Muscle layer of colon (tissue), 2 donors: ENCODE measurements at regions not wholly inside any gene's neighbourhood (a gene's known extent, or its start where the extent isn't known, plus 50 kb on each side); places are given as distances from the start of the nearest gene placed in this dataset.

Source experiments
- H3K27ac ChIP-seq: one replicate; pipeline ENCODE4 v1.7.0; 2013; ENCODE audit warnings: low read depth, mild to moderate bottlenecking, low read length, moderate library complexity
- H3K27me3 ChIP-seq, 2 donors: one replicate each; pipeline ENCODE4 v1.7.0; 2013; ENCODE audit warnings: low read length in 2 of 2, mild to moderate bottlenecking in 2 of 2; ENCODE audit not compliant: insufficient read depth in 2 of 2, control insufficient read depth in 1 of 2
- H3K36me3 ChIP-seq: one replicate; pipeline ENCODE4 v1.7.0; 2013; ENCODE audit warnings: mild to moderate bottlenecking, low read length; ENCODE audit not compliant: insufficient read depth
- H3K4me1 ChIP-seq: one replicate; pipeline ENCODE4 v1.7.0; 2013; ENCODE audit warnings: mild to moderate bottlenecking, low read length; ENCODE audit not compliant: insufficient read depth
- H3K4me3 ChIP-seq, 2 donors: one replicate each; pipeline ENCODE4 v1.7.0; 2013; ENCODE audit warnings: low read length in 2 of 2, low read depth in 1 of 2, mild to moderate bottlenecking in 1 of 2, moderate library complexity in 1 of 2
- H3K9ac ChIP-seq: one replicate; pipeline ENCODE4 v1.7.0; 2013; ENCODE audit warnings: low read length
- H3K9me3 ChIP-seq: one replicate; pipeline ENCODE4 v1.7.0; 2013; ENCODE audit warnings: mild to moderate bottlenecking, low read length
- donor health status: abdominal sarcoma.
- donor health status: Adenocarcinoma of cecum.

DNA sequence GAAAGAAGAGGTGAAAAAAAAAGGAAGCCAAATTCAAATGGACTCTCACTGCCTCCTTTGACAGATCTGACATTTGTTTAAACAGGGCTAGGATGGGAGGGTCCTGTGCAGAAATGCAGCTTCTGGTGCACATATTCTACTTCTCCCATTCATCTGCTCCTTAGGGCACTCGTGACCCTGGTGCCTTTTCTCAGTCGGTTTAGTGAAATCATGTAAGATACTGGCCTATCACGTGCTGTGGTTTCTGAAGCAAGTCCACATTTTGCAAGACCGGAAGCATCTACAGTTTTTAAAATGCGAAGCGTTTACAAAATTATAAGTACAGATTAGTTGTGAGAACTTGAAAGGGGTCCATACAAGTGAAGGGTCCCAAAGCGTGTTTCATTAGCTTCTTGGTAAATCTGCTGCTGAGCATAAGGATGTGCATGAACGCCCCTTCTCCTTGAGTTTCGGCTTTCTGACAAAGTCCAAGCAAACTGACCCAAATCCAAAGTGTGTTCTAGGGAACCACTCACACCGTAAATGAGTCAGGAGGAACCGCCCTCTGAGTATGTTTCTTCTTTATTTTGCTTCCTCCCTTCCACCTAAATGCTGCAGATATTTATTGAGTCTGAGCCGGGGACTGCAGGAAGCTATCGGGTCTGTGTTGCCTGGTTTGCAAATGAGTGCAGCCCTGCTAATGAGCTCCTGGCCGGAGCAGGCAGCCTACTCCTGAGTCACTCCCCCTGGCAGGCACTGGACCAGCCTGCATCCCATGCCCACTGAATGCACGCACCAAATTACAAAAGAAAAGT, 323.8 kb upstream of the JARID2 start:
- H3K9me3 ChIP-seq, result no peaks in the 10 kb centered on the region
- no peak overlapping the region for H3K4me3 ChIP-seq
- H3K27ac ChIP-seq, result no peak overlapping the region
- no peaks in the 10 kb centered on the region for H3K27me3 ChIP-seq
- no peak overlapping the region for H3K9ac ChIP-seq
- no peaks in the 10 kb centered on the region for H3K36me3 ChIP-seq
- H3K4me1 ChIP-seq, result peaks cover 13% of the 10 kb centered on the region

DNA sequence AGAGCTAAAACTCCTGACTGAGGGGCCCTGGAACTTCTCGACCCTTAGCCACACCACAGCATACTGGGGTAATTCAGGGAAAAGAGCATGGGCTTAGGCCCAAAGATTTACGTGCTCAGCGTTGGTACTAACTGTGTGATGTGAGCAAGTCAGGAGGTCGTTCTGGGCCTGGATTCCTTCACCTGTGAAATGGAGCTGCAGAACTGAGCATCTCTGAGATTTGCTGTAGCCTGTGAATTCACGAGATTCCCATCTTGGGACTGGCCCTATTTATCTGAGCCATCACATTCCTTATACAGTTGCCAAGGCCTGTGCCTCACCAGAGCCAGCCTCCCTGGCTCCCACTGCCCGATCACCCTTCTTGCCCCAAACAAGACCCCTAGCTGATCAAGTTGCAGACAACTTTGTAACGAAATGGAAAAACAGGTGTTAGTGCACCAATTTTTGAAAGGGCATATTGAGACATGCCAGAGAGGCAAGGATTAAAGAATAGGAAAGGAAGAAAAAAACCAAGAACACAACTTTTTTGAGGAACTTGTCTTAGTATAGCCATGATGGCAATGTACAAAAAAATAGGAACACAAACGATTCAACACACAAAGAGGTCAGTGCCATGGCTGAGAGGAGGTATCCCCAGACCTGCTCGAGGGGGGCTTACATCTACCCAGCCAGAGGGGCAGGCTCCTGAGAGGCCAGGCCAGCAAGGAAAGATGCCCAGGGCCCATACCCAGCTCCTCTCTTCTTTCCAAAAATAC, 323.0 kb upstream of the JARID2 start:
- Histone ChIP-seq H3K27ac (no peak overlapping the region), H3K4me1 (peaks cover 13% of the 10 kb centered on the region), H3K4me3 (no peak overlapping the region), H3K36me3 (no peaks in the 10 kb centered on the region), H3K27me3 (no peaks in the 10 kb centered on the region), H3K9me3 (no peaks in the 10 kb centered on the region), H3K9ac (no peak overlapping the region)

DNA sequence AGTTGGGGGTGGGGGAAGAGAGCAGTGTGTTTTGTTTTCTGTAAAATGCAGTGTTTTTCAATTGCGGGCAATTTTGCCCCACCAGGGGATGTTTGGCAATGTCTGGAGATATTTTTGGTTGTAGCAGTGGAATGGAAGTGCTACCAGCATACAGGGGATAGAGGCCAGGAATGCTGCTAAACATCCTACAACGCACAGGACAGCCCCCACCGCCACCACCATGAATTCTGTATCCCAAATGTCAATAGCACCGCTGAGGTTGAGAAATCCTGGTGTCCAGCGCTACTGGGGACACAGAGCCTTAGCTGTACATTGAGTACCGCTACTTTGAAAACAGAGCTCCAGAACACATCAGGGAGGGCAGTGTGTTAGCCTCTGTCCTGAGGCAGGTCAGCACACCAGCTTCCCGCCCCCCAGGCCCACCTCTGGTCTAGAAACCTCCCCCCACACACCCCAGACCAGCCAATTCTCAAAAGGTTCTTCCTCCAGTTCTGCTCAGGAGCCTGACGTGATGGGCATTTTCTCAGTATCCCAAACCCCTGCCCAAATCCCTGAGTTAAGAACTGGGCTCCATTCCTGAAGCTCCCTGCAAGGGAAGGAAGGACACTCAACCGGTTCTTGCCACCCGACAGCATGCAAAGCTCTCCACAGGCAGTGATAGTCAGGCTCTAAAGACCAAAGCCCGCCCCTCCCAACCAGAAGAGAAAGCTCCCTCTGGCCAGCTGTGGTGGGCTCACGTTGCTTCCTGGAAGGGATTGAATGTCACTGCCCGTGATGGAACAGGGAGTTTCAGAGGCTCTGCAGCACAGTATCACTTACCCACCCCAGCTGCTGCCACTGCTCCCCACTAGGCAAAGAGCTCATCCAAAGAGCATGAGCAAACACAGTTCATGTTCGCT, 321.5 kb upstream of the JARID2 start:
- H3K9ac ChIP-seq, result no peak overlapping the region
- H3K4me3 ChIP-seq, result no peak overlapping the region

DNA sequence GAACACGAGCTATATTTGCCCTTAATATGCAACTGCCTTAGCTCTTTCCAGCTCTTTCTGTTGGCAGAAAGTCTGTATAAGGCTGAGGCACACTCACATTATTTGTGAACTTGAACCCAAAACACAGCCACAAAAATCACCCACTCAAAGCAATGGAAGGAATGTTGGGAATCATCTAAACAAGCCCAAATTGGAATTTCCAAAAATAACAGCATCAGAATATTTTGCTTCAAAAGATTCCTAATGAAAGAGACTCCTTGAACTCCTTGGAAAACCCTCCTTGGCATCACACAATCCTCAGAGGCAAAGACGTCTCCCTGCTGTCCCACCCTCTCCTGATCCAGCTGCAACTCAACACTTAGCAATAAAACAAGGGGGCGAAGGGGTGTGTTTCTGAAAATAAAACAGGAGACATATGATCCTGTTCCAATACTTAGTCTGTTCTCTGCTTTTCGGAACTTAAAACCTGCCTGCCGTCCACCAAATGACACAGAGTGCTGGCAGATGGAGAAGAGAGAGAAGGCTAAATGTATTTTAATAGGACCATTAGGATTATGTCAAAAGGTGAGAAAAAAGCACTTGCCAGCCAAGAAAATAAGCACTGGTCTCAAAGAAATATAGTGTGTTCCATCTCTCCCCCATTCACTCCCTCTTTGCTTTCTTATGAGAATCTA, 320.7 kb upstream of the JARID2 start:
- Histone ChIP-seq H3K27me3 (no peaks in the 10 kb centered on the region), H3K4me1 (peaks cover 13% of the 10 kb centered on the region), H3K9me3 (no peaks in the 10 kb centered on the region), H3K36me3 (no peaks in the 10 kb centered on the region), H3K4me3 (no peak overlapping the region), H3K27ac (no peak overlapping the region), H3K9ac (no peak overlapping the region)

More for the DNA sequence above, 321.5 kb upstream of the JARID2 start:
- Histone ChIP-seq H3K36me3 (no peaks in the 10 kb centered on the region), H3K4me1 (peaks cover 13% of the 10 kb centered on the region), H3K27ac (no peak overlapping the region), H3K27me3 (no peaks in the 10 kb centered on the region), H3K9me3 (no peaks in the 10 kb centered on the region)

DNA sequence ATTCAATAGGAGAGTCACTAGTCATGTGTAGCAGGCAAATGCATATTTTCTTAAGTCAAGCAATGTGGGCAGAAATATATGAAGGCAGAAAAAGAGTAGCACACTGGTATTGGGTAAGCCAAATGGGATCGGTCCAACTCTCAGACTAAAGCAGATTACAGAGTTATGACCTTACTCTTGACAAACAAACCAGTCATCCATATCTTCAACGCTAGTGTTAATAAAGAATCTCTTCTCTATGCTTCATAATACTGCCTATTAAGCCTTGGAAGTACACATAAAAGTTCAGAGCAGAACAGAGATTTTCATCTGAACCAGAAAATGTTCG, 320.2 kb upstream of the JARID2 start:
- H3K36me3 ChIP-seq, result no peaks in the 10 kb centered on the region
- no peak overlapping the region for H3K9ac ChIP-seq
- H3K4me1 ChIP-seq, result peaks cover 13% of the 10 kb centered on the region
- H3K9me3 ChIP-seq, result no peaks in the 10 kb centered on the region
- H3K27me3 ChIP-seq, result no peaks in the 10 kb centered on the region
- no peak overlapping the region for H3K27ac ChIP-seq
- no peak overlapping the region for H3K4me3 ChIP-seq

- H3K27me3 ChIP-seq, result no peaks in the 10 kb centered on the region
- no peak overlapping the region for H3K9ac ChIP-seq
- no peaks in the 10 kb centered on the region for H3K9me3 ChIP-seq
- H3K4me1 ChIP-seq, result peaks cover 6% of the 10 kb centered on the region
- no peak overlapping the region for H3K27ac ChIP-seq
- H3K4me3 ChIP-seq, result no peak overlapping the region
- H3K36me3 ChIP-seq, result no peaks in the 10 kb centered on the region
Observed at GRCh38 chr6:14927398-14927797, 318.5 kb upstream of the JARID2 start.

DNA sequence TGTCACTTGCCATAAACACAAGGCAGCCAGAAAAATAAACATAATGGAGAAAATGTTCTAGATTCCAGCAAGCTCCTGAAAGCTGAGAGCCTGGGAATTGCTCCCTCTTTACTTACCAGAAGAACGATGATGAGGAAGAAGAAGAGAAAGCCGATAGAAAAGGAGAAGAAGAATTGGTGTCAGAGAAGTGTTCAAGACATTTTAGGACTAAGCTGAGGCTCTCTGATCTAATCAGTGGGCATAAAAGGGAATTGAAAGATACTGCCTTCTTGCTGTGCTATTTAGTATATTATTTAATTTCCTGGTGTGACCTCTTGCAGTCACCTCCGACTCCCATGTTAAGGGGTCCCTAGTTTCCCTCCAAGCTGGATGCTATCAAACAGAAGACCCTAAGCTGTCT, 316.6 kb upstream of the JARID2 start:
- H3K27ac ChIP-seq, result no peak overlapping the region
- no peak overlapping the region for H3K4me3 ChIP-seq
- H3K27me3 ChIP-seq, result no peaks in the 10 kb centered on the region
- H3K9ac ChIP-seq, result no peak overlapping the region
- no peaks in the 10 kb centered on the region for H3K36me3 ChIP-seq
- no peaks in the 10 kb centered on the region for H3K9me3 ChIP-seq
- peaks cover 11% of the 10 kb centered on the region for H3K4me1 ChIP-seq

- Histone ChIP-seq H3K36me3 (no peaks in the 10 kb centered on the region), H3K4me1 (peaks cover 4% of the 10 kb centered on the region), H3K9ac (no peak overlapping the region), H3K27me3 (no peaks in the 10 kb centered on the region), H3K4me3 (no peak overlapping the region), H3K9me3 (no peaks in the 10 kb centered on the region), H3K27ac (no peak overlapping the region)
Observed at GRCh38 chr6:14930366-14930989, 315.4 kb upstream of the JARID2 start.

- peaks cover 4% of the 10 kb centered on the region for H3K4me1 ChIP-seq
- no peak overlapping the region for H3K4me3 ChIP-seq
- H3K27ac ChIP-seq, result no peak overlapping the region
- no peak overlapping the region for H3K9ac ChIP-seq
- no peaks in the 10 kb centered on the region for H3K9me3 ChIP-seq
- no peaks in the 10 kb centered on the region for H3K36me3 ChIP-seq
- no peaks in the 10 kb centered on the region for H3K27me3 ChIP-seq
Observed at GRCh38 chr6:14932485-14933182, 313.2 kb upstream of the JARID2 start.

DNA sequence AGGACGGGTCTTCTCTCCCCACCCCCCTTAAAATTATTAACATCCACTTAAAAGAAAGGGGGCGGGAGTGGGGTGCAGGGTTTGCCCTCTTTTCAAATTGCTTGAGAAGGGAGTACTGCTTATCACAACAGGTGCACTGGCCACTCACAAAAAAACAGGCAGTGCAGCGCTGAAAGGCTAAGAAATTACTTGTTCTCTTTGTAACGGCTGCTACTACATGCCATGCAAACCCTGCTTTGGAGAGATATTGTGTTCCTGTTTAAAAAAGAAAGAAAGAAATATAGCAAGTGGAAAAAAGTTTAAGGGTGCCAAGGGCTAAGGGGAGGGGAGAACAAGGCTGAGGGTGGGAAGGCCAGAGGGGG, 312.7 kb upstream of the JARID2 start:
- H3K27me3 ChIP-seq, result no peaks in the 10 kb centered on the region
- H3K27ac ChIP-seq, result no peak overlapping the region
- no peaks in the 10 kb centered on the region for H3K9me3 ChIP-seq
- H3K9ac ChIP-seq, result no peak overlapping the region
- no peak overlapping the region for H3K4me3 ChIP-seq
- no peaks in the 10 kb centered on the region for H3K36me3 ChIP-seq
- H3K4me1 ChIP-seq, result peaks cover 4% of the 10 kb centered on the region
